Activated T-cell treated with anti-CD3 and anti-CD28 coated beads for 24 hours (primary cell): ENCODE measurements at regions not wholly inside any gene's neighbourhood (a gene's known extent, or its start where the extent isn't known, plus 50 kb on each side); places are given as distances from the start of the nearest gene placed in this dataset.

Experiments used
- DNase-seq: peaks from one replicate; pipeline ENCODE4 v3.0.0-alpha.2; 2020; ENCODE audit warnings: low read depth

DNA sequence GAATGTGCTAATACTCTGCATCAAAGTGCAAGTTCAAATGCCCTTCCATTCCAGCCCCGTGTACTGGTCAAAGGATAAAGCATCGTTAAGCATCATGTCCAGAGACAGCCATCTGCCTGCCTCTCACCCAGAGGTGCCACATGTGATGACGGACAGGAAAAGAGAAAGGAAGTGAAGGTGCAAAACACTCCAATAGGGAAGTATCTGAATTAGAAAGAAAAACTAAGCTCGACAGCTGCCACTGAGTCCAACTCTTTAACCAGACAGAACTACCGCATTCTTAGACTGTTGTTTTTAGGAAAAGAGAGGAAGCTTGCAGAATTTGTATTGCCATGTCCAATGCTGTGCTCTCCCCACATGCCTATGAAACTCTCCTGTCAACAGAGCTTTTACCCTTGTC lies 465.0 kb upstream of the SOX5 start:
- no peak for DNase-seq

DNA sequence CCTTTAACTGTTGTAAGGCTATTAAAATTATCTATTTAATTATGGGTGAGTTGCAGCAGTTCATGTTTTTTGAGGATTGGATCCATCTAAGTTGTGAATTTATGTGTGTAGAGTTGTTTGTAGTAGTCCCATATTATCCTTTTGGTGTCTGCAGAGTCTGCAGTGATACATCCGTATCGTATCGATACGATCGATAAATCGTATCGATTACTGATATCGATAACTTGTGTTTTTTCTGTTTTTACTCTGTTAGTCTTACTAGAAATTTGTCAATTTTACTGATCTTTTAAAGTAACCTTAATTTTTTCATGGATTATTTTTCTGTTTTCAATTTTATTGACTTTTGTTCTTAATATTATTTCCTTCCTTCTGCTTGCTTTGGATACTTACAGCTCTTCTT lies 462.5 kb upstream of the SOX5 start:
- DNase-seq, result no peak

DNA sequence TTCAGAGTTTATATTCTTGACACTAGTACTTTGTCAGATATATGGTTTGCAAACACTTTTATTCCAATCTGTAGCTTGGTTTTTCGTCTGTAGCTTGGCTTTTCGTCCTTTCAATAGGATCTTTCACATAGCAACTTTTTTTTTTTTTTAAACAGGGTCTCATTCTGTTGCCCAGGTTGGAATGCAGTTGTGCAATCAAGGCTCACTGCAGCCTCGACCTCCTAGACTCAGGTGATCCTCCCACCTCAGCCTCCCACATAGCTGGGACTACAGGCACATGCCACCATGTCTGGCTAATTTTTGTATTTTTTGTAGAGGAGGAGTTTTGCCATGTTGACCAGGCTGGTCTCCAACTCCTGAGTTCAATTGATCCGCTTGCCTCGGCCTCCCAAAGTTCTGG lies 460.4 kb upstream of the SOX5 start:
- no peak for DNase-seq

DNA sequence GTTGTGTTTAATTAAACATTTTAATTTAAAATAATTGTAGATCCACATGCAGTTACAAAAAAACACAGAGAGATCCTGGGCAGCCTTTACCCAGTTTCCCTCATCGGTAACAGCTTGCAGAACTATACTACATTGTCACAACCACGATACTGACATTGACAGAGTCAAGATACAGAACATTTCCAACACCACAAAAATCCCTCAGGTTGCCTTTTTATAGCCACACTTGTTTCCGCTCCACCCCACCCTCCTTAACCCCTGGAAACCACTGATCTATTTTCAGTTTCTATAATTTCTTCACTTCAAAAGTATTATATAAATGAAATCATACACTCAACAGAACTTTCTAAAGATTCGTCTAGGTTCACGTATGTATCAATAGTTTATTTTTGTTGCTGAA lies 458.8 kb upstream of the SOX5 start:
- no peak for DNase-seq

DNA sequence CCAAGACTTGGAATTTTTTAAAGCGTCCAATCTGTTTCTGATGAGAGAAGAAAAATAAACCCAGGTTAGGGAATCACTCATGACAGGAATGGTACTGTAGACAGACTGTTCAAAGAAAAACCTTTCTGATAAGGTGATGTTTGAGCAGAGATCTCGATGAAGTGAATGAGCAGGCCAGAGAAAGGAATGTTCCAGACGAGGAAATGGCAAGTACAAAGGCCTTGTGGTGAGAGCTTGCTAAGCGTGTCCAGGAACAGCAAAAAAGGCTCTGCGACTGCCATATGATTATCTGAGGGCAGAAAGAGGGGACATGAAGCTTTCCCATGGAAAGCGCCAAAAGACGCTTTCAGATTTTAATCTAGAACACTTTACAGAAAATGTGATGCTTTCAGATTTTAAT lies 458.4 kb upstream of the SOX5 start:
- DNase-seq, result no peak

DNA sequence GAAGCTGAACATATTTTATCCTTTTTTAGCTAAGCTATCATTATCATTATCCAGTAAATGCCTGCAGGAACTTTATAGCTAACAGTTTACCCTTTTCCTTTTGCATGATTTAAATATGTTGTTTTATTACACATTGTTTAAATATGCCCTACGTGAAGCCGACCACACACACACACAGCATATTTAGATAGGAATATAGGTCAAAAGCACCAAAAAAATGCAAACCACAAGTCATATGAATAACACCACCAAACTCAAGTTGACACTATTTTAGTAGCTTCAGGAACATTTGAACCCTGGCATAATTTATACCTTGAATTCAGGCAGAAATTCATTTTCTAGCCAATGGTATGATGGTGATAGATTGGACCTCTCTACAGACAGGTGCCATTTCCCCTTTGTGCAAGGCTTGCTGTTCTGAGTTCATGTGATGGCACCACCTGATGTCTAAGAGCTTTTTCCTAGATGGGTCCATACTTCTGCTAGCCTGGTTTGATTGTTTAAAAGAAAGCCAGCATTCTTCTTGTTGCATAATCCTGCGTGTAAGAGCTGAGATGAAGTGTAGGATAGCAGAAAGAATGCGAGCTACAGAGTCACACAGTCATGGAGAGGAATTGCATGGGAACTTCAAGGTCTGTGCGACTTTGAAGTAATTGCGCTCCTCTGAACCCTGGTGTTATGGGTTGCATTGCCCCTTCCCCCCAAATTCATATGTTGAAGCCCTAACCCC lies 454.8 kb upstream of the SOX5 start:
- DNase-seq, result no peak

DNA sequence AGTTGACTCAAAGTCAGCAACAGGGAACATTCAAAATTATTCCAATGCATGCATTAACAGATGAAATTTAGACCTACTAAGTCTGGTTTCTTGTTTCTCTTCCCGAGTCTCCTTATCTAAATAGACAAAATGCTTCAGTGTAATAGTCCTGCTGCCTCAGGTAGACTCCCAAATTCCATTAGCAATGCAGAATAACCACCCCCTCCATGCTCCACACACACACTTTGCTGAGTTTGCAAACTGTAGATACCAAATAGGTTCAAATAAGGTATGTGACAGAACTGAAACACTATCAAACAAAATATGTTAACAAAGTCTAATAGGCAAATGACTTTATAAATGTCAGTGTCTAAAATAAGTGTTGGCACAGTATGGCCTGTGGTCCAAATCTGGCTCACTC lies 451.1 kb upstream of the SOX5 start:
- no peak for DNase-seq

DNA sequence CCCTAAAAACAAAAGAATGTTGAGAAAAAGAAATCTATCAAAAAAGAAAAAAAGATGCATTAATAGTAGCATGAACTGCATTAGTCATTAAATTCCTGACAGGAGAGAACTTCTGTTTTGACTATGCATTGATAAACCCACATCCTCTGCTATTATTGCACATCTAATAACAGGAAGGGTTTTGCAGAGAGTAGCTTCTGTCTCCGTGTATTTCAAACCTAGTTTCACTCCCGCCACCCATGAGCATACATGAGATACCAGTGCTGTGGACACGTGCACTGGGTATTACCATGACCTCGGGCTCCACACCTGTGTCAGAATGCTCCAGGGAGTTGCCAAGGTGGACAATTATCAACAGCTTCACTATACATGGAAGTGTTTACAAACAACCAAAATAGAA lies 449.1 kb upstream of the SOX5 start:
- DNase-seq, result no peak

DNA sequence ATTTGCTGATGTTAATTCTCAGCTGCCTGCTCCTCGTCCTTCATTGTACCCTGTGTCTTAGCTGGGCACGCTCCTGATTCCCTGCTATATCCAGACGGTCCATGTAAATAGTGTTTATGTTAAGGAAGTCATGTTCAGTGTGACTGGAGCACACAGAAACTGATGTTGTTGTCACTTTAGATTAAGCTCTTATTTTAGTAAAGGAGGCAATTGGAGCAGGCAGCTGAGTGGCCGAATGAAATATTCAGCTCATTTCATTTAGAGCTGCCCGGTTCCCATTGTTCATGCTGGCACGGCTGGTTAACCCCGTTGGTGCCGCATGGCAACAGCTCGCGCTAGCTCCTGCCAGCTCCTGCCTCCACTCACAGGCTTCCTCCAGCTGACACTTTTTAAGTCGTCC lies 446.8 kb upstream of the SOX5 start:
- DNase-seq, result no peak

DNA sequence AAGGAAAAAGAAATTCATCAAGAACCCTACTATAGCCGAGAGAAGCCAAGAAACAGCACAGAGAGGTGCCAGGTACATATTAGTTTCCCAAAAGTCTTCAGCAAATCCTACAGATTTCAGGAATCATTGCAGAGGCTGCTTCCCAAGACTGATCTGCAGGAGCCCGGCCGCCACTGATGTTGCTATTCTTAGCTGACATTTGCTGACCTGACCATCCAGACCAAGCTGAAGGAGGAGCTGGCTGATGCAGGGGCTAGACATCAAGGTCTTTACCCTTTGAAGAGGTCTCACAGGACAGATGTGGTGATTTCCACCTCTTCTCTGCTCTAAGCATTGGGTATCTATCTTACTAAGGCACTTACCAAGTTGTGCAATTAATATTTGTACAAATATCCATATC lies 444.8 kb upstream of the SOX5 start:
- DNase-seq, result no peak

DNA sequence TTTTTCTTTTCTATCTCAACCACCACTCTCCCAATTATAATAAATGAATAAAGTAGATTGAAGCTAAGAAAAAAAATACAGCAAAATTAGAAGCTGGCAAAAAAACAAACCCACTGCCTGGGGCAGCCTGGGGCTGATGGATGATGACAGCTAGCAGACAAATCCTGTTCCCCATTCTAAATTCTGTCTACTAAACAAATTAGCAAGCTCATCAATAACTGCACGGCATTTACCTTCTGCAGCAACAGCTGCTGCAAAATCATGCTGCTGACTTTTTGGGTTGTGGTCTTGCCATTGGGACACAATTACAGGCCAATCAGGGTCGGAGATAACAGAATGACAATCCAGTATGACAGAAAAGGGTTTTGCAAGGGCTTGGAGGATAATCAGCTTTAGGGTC lies 443.6 kb upstream of the SOX5 start:
- no peak for DNase-seq

DNA sequence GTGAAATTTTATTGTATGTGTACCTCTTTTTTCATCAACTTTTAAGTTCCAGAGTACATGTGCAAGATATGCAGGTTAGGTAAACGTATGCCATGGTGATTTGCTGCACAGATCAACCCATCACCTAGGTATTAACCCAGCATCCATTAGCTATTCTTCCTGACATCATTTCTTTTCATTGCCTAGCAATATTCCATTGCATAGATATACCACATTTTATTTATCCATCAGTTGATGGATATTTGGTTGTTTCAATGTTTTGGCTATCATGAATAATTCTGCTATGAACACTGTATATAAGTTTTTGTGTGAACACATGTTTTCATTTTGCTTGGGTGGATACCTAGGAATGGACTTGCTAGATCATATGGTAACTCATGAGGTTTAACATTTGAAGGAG lies 439.9 kb upstream of the SOX5 start:
- no peak for DNase-seq

DNA sequence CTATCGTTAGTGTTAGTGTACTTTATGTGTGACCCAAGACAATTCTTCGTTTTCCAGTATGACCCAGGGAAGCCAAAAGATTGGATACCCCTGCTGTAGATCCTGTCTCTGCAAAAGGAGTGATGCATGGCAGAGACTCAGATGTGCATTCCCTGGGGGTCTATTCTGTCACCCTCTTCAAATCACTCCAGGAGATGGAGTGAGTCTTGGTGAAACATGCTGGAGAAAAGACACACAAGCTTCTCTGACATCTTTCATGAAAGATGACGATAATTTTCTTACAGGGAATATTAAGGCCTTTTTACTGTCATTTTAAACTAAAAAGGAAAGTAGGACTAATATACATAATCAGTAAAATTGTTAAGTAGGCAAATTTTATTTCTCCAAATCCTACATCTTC lies 437.9 kb upstream of the SOX5 start:
- DNase-seq, result no peak

DNA sequence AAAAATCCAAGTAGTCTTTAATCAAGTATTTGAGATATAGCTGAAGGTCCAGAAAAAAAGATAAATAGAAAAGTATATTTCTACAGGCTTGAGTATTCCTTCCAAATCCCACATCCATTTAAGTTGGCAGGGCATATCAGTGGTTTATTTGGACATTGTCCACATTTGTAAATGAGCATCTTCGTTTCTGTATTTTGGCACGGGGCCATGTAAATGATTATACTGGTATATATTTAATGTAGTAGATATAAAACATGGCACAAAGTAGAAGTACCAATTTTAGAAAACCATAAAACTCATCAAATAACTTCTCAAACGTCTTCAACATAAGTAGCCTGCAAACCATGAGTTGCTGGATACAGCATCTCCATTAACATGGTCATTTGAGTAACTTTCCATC lies 437.4 kb upstream of the SOX5 start:
- DNase-seq, result no peak

DNA sequence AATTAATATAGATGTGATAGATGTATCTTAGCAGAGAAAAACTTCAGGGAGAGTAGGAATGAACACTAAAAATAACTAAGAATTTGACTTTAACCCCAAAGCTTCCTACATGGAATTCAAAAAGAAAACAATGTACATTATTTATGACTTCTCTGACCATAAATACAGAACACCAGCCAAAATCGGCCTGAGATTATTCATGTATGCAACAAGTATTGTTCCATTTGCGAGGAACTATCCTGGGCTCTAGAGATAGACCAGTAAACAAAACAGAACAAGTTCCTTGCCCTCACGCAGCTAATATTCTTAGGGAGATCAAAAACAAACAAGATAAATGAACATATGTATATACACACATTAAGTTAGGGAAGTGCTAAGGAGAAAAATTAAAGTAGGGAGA lies 432.3 kb upstream of the SOX5 start:
- DNase-seq, result no peak

DNA sequence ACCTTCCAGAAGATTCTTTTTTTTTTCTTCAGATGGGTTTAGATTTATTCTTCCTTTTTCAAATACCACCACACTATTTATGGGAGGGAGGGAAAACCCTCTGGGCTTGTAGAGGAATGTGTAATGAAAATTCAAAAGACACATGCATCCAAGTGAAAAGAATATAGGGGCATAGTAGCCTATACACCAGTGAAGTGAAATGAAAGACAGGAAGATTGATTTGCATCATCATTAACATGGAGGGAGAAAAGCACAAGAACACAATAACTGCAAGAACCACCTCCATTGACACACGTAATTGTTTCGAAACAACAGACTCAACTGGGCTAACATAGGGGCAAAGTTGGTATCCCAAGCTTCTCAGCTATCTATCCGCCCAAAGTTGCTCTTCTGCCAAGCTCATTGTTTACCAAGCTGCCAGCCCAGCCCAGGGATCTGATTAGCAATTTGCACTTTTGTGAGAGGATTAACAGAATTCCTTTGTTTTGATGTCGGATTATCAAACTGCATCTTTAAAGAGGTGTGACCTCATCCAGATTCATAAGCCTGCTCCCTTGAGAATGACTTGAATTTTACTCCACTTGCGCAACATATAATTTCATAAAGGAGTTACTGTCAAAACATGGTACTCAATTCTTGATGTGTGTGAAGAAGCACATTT lies 430.5 kb upstream of the SOX5 start:
- no peak for DNase-seq

DNA sequence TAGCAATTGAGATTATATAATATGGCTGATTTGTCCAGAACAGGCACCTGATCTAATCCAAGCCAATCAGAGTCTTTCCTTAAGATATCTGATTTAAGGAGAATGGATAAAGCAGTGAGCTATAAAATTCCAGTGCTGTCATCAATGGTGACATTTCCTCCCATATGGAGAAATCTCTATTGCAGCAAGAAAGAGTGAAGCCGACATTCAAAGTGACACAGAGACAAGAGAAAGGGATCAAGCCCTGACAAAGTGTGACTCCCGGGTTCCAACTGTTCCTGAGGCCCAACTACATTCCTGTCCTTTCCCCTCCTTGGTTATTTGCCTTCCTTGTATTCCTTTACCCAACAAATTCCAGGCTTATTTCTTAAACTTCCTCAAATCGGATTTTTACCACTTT lies 430.0 kb upstream of the SOX5 start:
- no peak for DNase-seq

DNA sequence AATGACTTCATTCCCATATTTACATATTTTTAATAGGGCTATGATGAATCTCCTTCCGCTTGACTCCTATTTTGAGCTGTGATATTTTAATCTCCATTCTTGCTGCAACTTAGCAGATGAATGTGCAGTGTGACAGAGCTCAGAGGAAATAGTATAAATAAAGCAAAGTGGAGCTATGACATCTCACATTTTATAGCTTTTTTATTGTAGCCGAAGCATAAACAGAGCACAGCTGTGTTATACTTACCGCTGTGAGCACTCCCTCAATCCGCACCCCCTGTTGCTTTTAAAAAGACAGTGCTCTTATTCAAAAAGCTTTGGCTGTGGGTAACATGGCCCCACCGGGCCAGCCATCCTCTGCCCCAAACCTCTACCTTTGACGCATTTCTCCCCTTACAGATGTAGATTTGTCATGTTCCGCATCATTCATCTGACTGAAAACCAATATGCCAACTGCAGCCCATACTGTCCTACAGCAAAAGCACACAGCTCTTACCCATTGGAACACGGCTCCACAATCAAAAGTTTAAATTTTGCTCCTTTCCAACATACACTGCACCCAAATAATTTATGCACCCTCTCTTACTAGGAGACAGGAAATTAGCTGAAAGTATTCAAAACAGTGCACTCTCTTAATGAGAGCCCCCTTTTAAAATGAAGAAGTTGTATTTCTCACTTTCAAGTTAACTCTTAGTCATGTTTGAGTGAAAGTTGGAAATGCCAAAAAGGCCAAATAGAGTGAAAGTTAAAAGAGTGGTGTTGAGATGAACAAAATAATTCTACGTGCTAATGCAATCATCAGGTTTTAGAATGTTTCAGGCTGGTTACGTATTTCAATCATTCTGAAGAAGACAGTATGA lies 429.3 kb upstream of the SOX5 start:
- no peak for DNase-seq

DNA sequence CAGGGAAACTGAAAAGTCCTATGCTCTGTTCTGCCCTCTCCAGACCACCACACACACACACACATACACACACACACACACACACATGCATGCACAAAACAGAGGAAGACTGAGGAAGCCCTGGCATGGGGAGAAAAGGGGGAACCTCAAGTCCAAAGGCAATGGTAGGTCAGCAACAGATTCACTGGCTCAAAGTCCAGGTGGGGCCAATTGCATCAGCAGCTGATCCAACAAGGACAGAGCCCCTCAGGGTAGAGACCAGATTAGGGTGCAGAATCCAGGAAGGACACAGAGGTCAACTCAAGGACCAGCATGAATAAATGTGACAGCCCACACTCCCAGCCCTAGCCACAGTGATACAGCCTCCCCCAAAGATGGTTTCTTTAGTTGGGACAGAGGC lies 425.0 kb upstream of the SOX5 start:
- DNase-seq, result no peak

DNA sequence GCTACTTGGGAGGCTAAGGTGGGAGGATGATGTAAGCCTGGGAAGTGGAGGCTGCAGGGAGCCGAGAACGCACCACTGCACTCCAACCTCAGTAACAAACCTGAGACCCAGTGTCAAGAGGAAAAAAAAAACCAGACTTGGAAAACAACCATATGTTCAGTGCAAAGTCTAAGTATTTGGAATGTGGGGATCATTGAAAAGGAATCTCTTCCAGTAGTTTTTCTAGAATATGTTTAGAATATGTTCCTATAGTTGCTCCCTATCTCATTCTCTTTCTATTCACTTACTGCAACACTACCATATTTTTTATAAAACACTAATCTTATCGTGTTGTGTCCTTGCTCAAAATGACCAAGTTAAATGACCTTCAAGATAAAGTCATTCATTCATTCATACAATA lies 423.5 kb upstream of the SOX5 start:
- no peak for DNase-seq

DNA sequence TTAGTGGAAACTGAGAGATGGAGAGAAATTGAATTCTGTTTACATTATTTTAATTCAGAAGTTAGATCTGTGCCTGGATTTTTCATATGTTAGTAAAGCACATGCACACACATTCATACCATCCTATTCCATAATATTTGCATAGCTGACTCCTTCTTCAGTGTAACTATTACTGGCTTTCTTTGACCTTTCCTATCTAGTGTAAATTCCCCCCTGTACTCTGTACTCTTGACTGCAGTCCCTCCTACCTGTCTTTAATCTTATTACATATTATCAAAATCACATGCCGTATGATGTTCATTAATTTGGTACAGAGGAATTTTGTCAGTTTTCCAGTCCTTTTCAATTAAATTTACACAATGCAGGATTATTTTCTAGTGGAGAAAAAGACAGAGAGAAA lies 417.0 kb upstream of the SOX5 start:
- no peak for DNase-seq

DNA sequence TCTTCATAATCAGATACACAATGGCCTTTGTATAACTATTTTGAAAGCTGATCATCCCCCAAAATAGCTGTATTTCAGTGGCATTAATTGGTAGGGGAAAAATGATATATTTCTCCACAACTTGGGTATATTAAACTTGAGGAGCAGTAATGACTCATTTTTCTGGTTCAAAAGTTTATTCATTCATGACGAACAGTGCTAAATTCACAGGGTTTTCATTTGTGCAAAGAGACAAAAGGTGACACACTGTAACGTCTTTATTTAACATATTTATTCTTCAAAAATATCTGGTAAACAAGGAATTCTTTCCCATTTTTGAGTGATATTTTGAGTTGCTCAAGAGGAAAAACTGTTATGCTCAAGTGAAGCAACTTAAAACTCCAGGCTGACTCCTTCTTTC lies 415.5 kb upstream of the SOX5 start:
- no peak for DNase-seq

DNA sequence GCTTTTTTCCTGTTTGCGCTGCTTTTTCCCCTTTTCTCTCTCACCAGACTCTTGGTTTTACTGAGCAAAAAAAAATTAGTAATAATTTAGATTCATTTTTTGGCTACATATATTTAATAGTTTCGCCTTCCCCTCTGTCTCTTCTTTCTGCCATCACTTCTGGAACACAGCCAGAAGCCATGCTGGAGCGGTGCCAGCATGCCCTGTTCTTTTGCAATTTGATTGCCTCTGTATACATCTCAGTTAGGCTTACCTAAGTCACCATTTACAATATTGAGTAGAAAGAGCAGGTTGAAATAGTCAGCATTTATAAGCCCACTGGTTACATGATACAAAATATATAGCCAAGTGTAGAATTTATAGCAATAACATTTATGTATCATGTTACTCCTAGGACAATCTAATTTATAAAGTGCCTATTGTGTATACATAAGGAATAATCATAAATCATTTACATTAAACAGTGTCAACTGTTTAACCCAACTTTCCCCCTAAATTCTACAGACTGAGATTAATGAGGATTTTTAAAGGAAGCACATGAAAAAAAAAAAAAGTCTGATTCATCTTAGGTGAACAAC lies 413.8 kb upstream of the SOX5 start:
- DNase-seq, result no peak
